ENCODE measurements at regions not wholly inside any gene's neighbourhood (a gene's known extent, or its start where the extent isn't known, plus 50 kb on each side); places are given as distances from the start of the nearest gene placed in this dataset.

DNA sequence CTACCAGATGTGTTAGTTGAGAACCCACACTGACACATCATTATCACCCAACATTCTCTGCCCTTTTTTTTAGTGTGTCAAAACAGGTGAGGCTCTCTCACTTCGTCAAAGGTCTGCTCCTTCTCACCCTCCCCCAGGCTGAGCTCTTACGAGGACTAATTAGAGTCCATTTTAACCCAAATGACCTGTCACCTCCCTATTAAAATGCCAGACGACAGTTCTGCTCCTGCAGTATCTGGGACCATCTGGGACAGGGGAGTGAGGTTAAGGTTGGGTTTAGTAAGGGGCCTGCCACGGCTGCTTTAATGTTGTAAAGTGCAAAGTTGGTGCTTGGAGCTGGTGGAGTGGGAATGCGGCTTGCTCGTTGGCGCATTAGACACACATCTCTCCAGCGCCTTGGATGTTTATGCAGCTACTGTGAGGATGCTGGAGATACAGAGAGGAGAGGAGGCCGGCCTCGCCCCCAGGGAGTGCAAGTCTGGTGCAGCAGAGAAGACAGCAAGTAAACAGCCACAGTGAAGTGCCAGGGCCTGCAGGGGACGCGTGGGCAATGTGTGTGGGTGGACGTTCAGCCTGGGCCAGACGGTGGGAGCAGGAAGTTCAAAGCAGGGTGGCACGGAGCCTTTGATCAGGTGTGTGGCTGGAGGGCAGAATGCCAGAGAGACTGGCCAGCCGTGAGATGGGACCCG is 96.2 kb downstream of the C9orf50 start:
- no peak for TF ChIP-seq CTCF (conservative IDR thresholded peaks at IDR 0.05 in 1 of 2, IDR thresholded peaks at IDR 0.05 in 1 of 2; ENCODE audit: extremely low read depth in 1 of 2, insufficient read depth in 1 of 2, low read depth in 1 of 2, low read length in 2 of 2)
- no peak for TF ChIP-seq EZH2 (IDR thresholded peaks at IDR 0.05; ENCODE audit: borderline replicate concordance, low read length)

Data from mammary epithelial cell (primary cell).